ENCODE measurements at regions not wholly inside any gene's neighbourhood (a gene's known extent, or its start where the extent isn't known, plus 50 kb on each side); places are given as distances from the start of the nearest gene placed in this dataset.

DNA sequence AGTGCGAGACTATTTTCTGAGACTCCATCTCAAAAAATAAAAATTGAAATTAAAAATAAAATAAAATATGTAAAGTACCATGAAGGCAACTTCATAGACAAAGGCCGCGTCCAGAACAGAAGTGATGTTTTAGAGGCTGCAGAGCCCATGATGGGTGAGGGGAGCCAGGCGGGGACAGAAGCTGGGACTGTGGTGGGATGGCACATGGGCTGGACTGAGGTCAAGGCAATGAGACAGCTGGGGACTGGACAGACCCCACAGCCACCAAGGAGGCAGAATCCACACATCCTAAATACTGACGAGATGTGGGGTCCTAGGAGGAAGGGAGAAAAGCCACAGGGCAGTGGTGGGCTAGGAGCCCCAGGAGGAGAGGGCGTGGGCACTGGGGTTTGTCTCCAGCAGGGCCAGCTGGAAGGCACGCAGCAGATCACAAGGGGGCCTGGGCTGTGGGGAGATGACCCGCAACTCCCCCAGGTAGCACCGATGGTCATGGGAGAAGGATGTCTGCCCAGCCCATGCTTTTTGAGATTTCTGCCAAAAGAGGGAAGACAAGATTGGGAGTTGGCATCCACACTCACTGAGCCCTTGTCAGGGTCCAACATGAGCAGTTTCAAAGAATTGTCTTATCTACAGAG, 74.3 kb downstream of the KCNF1 start:
- 88 to 90% (median 89%) methylated on average over 9 of the region's 9 CpGs for WGBS, 3 donors
- no peak for DNase-seq
- H3K27me3 ChIP-seq: no peaks in the 10 kb centered on the region
- peaks cover 0 to 6% of the 10 kb centered on the region in 2 donors for H3K9me3 ChIP-seq
- H3K4me1 ChIP-seq (ENCODE audit: insufficient read depth): no peaks in the 10 kb centered on the region
- H3K4me3 ChIP-seq: no peak overlapping the region
- intact Hi-C loops (cut with DNase I): loop anchor here in 1 of 4 donors (2.0 kb wide), 1 partner anchor 43 kb away; no protein-coding TSS in a partner anchor
- no peaks in the 10 kb centered on the region for H3K36me3 ChIP-seq
- TF ChIP-seq, protein P1, sequence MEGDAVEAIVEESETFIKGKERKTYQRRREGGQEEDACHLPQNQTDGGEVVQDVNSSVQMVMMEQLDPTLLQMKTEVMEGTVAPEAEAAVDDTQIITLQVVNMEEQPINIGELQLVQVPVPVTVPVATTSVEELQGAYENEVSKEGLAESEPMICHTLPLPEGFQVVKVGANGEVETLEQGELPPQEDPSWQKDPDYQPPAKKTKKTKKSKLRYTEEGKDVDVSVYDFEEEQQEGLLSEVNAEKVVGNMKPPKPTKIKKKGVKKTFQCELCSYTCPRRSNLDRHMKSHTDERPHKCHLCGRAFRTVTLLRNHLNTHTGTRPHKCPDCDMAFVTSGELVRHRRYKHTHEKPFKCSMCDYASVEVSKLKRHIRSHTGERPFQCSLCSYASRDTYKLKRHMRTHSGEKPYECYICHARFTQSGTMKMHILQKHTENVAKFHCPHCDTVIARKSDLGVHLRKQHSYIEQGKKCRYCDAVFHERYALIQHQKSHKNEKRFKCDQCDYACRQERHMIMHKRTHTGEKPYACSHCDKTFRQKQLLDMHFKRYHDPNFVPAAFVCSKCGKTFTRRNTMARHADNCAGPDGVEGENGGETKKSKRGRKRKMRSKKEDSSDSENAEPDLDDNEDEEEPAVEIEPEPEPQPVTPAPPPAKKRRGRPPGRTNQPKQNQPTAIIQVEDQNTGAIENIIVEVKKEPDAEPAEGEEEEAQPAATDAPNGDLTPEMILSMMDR (IDR thresholded peaks at IDR 0.05): no peak
- no peak for TF ChIP-seq POLR2A (IDR thresholded peaks at IDR 0.05)
- TF ChIP-seq EP300 (IDR thresholded peaks at IDR 0.05): no peak
- H3K27ac ChIP-seq: no peak overlapping the region

DNA sequence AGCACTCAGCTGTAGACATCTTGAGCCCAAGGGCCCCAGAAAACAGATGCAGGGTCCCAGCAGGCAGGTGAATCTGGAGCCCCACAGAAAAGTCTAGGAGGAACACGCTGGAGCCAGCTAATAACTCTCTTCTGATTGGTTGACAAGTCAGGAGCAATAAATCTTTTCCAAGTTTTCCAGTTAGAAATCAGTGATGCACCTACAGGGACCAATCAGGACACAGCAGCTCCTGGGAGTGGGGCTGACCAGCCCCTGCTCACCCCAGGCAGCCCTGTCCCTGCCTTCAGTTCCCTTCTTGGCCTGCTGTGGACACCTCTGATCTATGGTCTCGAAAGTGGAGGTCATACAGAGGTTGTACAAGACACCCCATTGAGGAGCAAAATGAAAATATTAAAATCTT, 75.7 kb downstream of the KCNF1 start:
- no peak for DNase-seq
- H3K9me3 ChIP-seq: peaks cover 0 to 6% of the 10 kb centered on the region in 2 donors
- WGBS, 3 donors: 75 to 78% (median 76%) methylated on average over 2 of the region's 2 CpGs
- H3K36me3 ChIP-seq: no peaks in the 10 kb centered on the region
- no peak overlapping the region for H3K27ac ChIP-seq
- intact Hi-C loops (cut with DNase I): no loop called here
- TF ChIP-seq, protein P1 (IDR thresholded peaks at IDR 0.05): no peak
- TF ChIP-seq POLR2A (IDR thresholded peaks at IDR 0.05) (no peak), EP300 (IDR thresholded peaks at IDR 0.05) (no peak)
- no peaks in the 10 kb centered on the region for H3K4me1 ChIP-seq (ENCODE audit: insufficient read depth)
- no peaks in the 10 kb centered on the region for H3K27me3 ChIP-seq
- no peak overlapping the region for H3K4me3 ChIP-seq

DNA sequence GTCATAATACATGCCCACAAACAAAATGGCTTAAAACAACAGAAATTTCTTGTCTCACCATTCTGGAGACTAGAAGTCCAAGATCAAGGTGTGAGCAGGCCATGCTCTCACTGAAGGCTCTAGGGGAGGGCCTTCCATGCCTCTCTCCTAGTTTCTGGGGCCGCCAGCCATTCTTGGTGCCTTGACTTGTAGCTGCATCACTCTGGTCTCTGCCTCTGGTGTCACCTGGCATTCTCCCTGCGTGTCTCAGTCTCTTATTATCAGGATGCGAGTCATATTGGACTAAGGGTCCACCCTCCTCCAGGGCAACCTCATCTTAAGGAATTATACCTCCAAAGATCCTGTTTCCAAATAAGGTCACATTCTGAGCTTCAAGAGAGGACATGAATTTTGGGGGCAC, 76.1 kb downstream of the KCNF1 start:
- H3K4me3 ChIP-seq: no peak overlapping the region
- intact Hi-C loops (cut with DNase I): no loop called here
- H3K27me3 ChIP-seq: no peaks in the 10 kb centered on the region
- H3K27ac ChIP-seq: no peak overlapping the region
- H3K4me1 ChIP-seq (ENCODE audit: insufficient read depth): no peaks in the 10 kb centered on the region
- no peak for DNase-seq
- 92 to 94% (median 92%) methylated on average over 3 of the region's 3 CpGs for WGBS, 3 donors
- TF ChIP-seq EP300 (IDR thresholded peaks at IDR 0.05) (no peak), POLR2A (IDR thresholded peaks at IDR 0.05) (no peak)
- TF ChIP-seq, protein P1 (IDR thresholded peaks at IDR 0.05): no peak
- peaks cover 0 to 6% of the 10 kb centered on the region in 2 donors for H3K9me3 ChIP-seq
- H3K36me3 ChIP-seq: no peaks in the 10 kb centered on the region

DNA sequence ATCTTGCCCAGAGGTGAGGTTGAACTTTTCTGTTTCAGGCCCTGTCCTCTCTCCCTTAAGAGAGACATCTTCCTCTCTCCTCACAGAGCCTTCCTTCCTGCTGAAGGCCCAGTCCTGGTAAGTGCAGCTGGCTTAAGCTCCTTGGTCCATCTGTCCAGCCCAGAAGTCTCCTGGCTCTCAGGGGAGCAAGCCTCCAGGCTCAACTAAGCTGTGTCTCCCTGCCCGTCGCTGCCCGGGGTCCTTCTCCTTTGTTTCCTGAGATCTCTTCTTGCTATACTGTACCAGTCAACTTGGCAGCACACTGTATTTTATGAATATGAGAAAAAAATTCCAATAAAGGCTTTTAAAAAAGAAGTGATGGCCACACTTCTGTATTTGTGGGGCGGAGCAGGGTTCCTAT, 77.4 kb downstream of the KCNF1 start:
- no peak for TF ChIP-seq POLR2A (IDR thresholded peaks at IDR 0.05)
- no peak for TF ChIP-seq EP300 (IDR thresholded peaks at IDR 0.05)
- TF ChIP-seq, protein P1 (IDR thresholded peaks at IDR 0.05): no peak
- H3K4me1 ChIP-seq (ENCODE audit: insufficient read depth): no peaks in the 10 kb centered on the region
- 94 to 97% (median 95%) methylated on average over 4 of the region's 4 CpGs for WGBS, 3 donors
- intact Hi-C loops (cut with DNase I): no loop called here
- no peak overlapping the region for H3K4me3 ChIP-seq
- H3K36me3 ChIP-seq: no peaks in the 10 kb centered on the region
- DNase-seq: no peak
- H3K27ac ChIP-seq: no peak overlapping the region
- peaks cover 0 to 2% of the 10 kb centered on the region in 2 donors for H3K9me3 ChIP-seq
- H3K27me3 ChIP-seq: no peaks in the 10 kb centered on the region

Data from ovary (tissue), 7 donors.